ENCODE measurements at regions not wholly inside any gene's neighbourhood (a gene's known extent, or its start where the extent isn't known, plus 50 kb on each side); places are given as distances from the start of the nearest gene placed in this dataset.

- TF ChIP-seq CTCF (IDR thresholded peaks at IDR 0.05) (no peak), EP300 (IDR thresholded peaks at IDR 0.05) (no peak), POLR2A (IDR thresholded peaks at IDR 0.05) (no peak), POLR2AphosphoS5 (IDR thresholded peaks at IDR 0.05) (no peak)
Observed at GRCh38 chr18:75837316-75837715, 409.8 kb upstream of the SMIM21 start.
